ENCODE measurements at regions not wholly inside any gene's neighbourhood (a gene's known extent, or its start where the extent isn't known, plus 50 kb on each side); places are given as distances from the start of the nearest gene placed in this dataset.
"Not testable (repeated sequence)": the region's sequence is repeated elsewhere in the genome, so short reads cannot be mapped to it uniquely, and the experiment has no call there.

GRCh38 chr12:41656454-41656853, 468.3 kb downstream of the PDZRN4 start:
- Histone ChIP-seq H3K4me3 (ENCODE audit: low read depth, low read length) (no peak overlapping the region), H3K27me3 (ENCODE audit: control insufficient read depth, insufficient read depth, low read length) (no peaks in the 10 kb centered on the region), H3K36me3 (ENCODE audit: control insufficient read depth, insufficient read depth, low read length) (no peaks in the 10 kb centered on the region)
- CTCF ChIA-PET = interaction anchor here (1.0 kb wide), 1 partner anchor 364 kb away, joined by 4 read pairs; no protein-coding TSS in a partner anchor
- no peak for DNase-seq (ENCODE audit: low read depth)
- no peak for TF ChIP-seq CTCF (IDR thresholded peaks at IDR 0.05; ENCODE audit: insufficient read depth, low read depth, low read length)
- POLR2A ChIA-PET = no interaction called here

- H3K27me3 ChIP-seq (ENCODE audit: control insufficient read depth, insufficient read depth, low read length) = no peaks in the 10 kb centered on the region
- no peaks in the 10 kb centered on the region for H3K36me3 ChIP-seq (ENCODE audit: control insufficient read depth, insufficient read depth, low read length)
- CTCF ChIA-PET = interaction anchor here (0.8 kb wide), 1 partner anchor 1027 kb away, joined by 3 read pairs; no protein-coding TSS in a partner anchor
- no peak for DNase-seq (ENCODE audit: low read depth)
- POLR2A ChIA-PET = no interaction called here
- TF ChIP-seq CTCF (IDR thresholded peaks at IDR 0.05; ENCODE audit: insufficient read depth, low read depth, low read length) = no peak
- no peak overlapping the region for H3K4me3 ChIP-seq (ENCODE audit: low read depth, low read length)
These were observed 465.5 kb downstream of the PDZRN4 start for GRCh38 chr12:41653386-41654326.

GRCh38 chr12:41652981-41653380, 464.9 kb downstream of the PDZRN4 start:
- no peaks in the 10 kb centered on the region for H3K36me3 ChIP-seq (ENCODE audit: control insufficient read depth, insufficient read depth, low read length)
- no peak overlapping the region for H3K4me3 ChIP-seq (ENCODE audit: low read depth, low read length)
- POLR2A ChIA-PET = no interaction called here
- CTCF ChIA-PET = no interaction called here
- no peak for DNase-seq (ENCODE audit: low read depth)
- TF ChIP-seq CTCF (IDR thresholded peaks at IDR 0.05; ENCODE audit: insufficient read depth, low read depth, low read length) = no peak
- no peaks in the 10 kb centered on the region for H3K27me3 ChIP-seq (ENCODE audit: control insufficient read depth, insufficient read depth, low read length)

- Histone ChIP-seq H3K27me3 (ENCODE audit: control insufficient read depth, insufficient read depth, low read length) (no peaks in the 10 kb centered on the region), H3K4me3 (ENCODE audit: low read depth, low read length) (no peak overlapping the region), H3K36me3 (ENCODE audit: control insufficient read depth, insufficient read depth, low read length) (no peaks in the 10 kb centered on the region)
- ChIA-PET POLR2A (no interaction called here), CTCF (no interaction called here)
- no peak for TF ChIP-seq CTCF (IDR thresholded peaks at IDR 0.05; ENCODE audit: insufficient read depth, low read depth, low read length)
- no peak for DNase-seq (ENCODE audit: low read depth)
These were observed 457.5 kb downstream of the PDZRN4 start for GRCh38 chr12:41645624-41646023.

- CTCF ChIA-PET; H3K36me3 ChIP-seq (ENCODE audit: control insufficient read depth, insufficient read depth, low read length); H3K27me3 ChIP-seq (ENCODE audit: control insufficient read depth, insufficient read depth, low read length); POLR2A ChIA-PET; DNase-seq (ENCODE audit: low read depth); H3K4me3 ChIP-seq (ENCODE audit: low read depth, low read length): not testable (repeated sequence)
These were observed 454.7 kb downstream of the PDZRN4 start for GRCh38 chr12:41642808-41643207.
